HEK293T (cell line): ENCODE measurements at regions not wholly inside any gene's neighbourhood (a gene's known extent, or its start where the extent isn't known, plus 50 kb on each side); places are given as distances from the start of the nearest gene placed in this dataset.

ENCODE experiments used
- FOXA1 ChIP-seq: fragments of 450-650 bp; IDR thresholded peaks from 2 replicates; pipeline ENCODE4 v1.6.1; 2016; ENCODE audit warnings: mild to moderate bottlenecking
- FOXK2 ChIP-seq: fragments of 450-650 bp; IDR thresholded peaks from 2 replicates; pipeline ENCODE4 v1.6.1; 2016; ENCODE audit warnings: mild to moderate bottlenecking
- FOXM1 ChIP-seq: fragments of 450-650 bp; IDR thresholded peaks from 2 replicates; pipeline ENCODE4 v1.6.1; 2017; ENCODE audit warnings: mild to moderate bottlenecking, borderline replicate concordance
- SUZ12 ChIP-seq: fragments of 450-650 bp; IDR thresholded peaks from 2 replicates; pipeline ENCODE4 v1.6.1; 2016; ENCODE audit warnings: mild to moderate bottlenecking

DNA sequence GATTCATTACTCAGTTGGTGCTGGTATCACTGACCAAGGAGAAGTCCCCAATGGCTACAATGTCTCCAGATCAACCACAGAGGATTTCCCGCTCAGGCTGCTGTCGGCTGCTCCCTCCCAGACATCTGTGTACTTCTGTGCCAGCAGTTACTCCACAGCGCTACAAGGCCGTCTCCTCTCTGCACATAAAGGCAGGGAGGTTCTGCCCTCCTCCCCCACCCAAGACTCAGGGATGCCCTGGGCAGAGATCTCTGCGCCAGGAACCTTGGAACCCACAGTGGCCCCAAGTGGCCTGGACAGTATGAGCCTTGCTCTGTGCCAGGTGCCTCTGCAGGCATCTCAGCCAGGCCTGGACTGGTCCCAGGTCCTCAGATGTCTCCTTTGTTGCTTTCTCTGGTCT is 193.4 kb upstream of the PRSS58 start:
- TF ChIP-seq FOXM1 = no peak
- no peak for TF ChIP-seq FOXA1
- no peak for TF ChIP-seq SUZ12
- TF ChIP-seq FOXK2 = no peak
